ENCODE measurements at regions not wholly inside any gene's neighbourhood (a gene's known extent, or its start where the extent isn't known, plus 50 kb on each side); places are given as distances from the start of the nearest gene placed in this dataset.

DNA sequence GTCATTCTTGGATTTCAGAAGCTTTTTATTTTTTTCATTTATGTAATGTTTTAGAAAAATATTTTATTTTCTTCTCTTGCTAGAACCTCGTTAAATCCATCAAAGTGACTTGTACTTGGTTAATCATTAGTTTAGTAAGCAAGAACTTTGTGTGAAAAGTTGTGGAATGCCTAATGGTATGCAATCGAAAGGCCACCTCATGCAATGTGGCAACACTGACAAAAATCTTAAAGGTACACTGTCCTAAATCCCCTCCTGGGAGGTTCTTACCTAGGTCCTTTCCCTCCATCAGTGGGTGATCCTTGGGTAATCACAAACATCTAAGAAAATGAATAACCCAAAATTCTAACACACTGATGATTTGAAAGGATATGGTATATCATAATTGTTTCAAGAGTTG is 304.2 kb downstream of the DNAH5 start:
- TF ChIP-seq, protein P1, sequence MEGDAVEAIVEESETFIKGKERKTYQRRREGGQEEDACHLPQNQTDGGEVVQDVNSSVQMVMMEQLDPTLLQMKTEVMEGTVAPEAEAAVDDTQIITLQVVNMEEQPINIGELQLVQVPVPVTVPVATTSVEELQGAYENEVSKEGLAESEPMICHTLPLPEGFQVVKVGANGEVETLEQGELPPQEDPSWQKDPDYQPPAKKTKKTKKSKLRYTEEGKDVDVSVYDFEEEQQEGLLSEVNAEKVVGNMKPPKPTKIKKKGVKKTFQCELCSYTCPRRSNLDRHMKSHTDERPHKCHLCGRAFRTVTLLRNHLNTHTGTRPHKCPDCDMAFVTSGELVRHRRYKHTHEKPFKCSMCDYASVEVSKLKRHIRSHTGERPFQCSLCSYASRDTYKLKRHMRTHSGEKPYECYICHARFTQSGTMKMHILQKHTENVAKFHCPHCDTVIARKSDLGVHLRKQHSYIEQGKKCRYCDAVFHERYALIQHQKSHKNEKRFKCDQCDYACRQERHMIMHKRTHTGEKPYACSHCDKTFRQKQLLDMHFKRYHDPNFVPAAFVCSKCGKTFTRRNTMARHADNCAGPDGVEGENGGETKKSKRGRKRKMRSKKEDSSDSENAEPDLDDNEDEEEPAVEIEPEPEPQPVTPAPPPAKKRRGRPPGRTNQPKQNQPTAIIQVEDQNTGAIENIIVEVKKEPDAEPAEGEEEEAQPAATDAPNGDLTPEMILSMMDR (conservative IDR thresholded peaks at IDR 0.05), result no peak
- no peak overlapping the region for H3K27ac ChIP-seq

DNA sequence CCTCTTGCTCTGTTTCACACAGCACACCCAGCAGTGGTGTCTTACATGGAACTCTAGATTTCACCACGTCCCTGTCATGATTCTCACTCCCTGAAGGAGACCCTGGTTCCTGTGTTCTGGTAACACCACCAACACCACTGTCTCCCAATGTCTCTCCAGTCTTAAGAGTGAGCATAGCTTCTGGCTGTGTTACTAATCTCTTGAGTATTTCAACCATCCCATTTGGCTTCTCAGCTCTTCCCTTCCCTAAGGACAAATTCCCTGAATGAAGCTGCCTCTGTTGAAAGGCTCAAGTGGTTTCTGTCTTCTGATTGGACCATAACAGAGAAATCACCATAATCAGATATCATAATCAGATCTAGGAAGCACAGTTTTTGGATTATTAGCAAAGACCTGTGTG is 311.8 kb downstream of the DNAH5 start:
- TF ChIP-seq, protein P1 (conservative IDR thresholded peaks at IDR 0.05), result no peak
- TF ChIP-seq ZFX (IDR thresholded peaks at IDR 0.05), result no peak
- no peak overlapping the region for H3K27ac ChIP-seq

DNA sequence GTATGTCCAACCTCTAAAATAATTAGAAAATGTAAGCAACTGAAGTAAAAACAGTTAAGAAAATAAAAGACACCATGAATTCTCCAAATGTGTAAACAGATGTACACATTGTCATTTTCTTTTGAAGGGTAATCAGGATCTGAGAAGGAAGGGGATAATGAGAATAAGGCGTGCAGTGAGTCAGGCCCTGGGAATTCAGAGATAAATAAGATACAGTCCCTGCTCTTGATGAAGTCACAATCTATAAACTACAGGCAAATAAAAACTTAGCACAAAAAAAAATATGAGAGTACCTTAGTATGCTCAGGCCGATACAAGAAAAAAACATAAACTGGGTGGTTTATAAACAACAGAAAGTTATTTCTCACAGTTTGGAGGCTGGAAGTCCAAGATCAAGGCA is 315.3 kb downstream of the DNAH5 start:
- TF ChIP-seq, protein P1 (conservative IDR thresholded peaks at IDR 0.05), result no peak
- no peak for TF ChIP-seq ZFX (IDR thresholded peaks at IDR 0.05)
- no peak overlapping the region for H3K27ac ChIP-seq

DNA sequence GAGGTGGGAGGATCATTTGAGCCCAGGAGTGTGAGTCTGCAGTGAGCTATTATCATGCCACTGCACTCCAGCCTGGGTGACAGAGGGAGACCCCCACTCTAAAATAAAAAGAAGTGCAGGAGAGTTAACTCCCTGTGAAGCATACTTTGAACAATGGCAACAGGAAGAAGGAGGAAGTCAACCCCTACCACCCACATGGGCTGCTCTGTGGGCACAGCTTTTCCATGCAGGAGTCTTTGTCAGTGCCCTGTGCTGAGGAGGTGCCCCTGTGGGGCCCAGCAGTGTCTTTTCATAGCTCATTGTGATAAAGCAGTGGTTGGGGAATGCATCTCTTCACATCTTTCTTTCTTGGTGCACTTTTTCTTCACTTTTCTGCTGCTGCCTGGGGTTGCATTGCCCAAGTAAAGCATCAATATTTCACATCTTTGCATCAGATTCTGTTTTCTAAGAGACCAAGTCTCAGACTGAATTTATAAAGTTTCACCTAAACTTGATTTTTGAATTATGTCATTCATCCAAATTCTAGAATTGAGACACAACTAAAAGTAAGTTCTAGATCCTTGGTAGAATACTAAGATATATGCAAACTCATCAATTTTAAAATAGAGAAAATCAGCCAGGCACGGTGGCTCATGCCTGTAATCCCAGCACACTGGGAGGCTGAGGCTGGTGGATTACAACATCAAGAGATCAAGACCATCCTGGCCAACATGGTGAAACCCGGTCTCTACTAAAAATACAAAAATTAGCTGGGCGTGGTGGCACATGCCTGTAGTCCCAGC is 316.6 kb downstream of the DNAH5 start:
- no peak overlapping the region for H3K27ac ChIP-seq
- TF ChIP-seq, protein P1 (conservative IDR thresholded peaks at IDR 0.05), result no peak
- TF ChIP-seq ZFX (IDR thresholded peaks at IDR 0.05), result no peak

DNA sequence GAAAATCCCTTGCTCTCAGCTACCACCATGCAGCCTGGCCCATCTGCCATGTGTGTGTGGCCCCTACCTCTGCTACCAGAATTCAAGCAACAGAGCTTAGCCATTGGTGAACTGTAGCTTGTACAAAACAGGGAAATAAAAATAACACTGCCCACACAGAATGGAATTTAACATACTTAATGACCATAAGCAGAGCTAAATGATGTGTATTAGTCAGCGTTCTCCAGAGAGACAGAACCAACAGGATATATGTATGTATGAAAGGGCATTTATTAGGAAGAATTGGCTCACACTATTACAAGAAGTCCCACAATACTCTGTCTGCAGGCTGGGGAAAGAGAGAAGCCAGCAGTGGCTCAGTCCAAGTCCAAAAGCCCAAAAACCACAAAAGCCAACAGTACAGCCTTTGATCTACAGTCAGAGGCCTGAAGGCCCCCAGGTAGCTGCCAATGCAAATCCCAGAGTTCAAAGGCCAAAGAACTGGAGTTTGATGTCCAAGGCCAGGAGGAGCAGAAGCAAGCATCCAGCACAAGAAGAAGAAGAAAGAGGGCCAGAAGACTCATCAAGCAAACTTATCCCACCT is 318.8 kb downstream of the DNAH5 start:
- no peak overlapping the region for H3K27ac ChIP-seq
- no peak for TF ChIP-seq ZFX (IDR thresholded peaks at IDR 0.05)
- TF ChIP-seq, protein P1 (conservative IDR thresholded peaks at IDR 0.05), result no peak

DNA sequence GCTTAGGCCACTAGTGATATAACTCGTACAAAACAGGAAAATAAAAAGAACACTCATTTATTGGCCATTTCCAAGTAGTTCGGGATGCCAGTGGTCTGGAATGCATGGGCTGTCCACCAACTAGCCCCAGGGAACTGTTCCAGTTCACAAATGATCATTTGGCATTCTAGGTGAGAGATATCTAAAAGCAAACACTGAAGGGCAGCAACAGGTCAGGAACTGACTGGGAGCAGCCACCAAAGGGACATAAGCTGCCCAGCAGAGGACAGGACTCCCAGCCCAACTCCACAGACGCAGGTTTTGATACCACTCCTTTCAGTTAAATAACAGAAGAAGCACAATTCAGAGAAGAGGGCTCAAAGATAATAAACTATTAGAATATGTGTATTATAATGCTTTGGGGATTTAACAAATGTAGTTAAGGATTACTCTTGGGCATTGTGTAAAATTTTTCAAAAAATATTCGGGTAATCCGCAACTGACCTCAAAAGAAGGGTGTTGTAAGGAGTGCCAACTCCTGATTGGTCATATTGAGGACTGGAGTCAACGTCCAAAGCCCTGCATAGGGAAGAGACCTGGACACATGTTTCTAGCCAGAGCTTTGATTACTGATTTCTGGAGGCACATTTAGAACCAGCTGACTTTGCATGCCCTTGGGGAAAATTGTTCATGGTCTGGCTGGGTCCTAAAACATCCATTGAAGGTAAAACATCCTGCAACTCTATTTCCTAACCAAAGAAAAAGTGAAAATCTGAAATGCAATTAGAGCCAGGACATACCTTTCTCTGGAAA is 320.0 kb downstream of the DNAH5 start:
- no peak overlapping the region for H3K27ac ChIP-seq
- TF ChIP-seq, protein P1 (conservative IDR thresholded peaks at IDR 0.05), result no peak
- no peak for TF ChIP-seq ZFX (IDR thresholded peaks at IDR 0.05)

DNA sequence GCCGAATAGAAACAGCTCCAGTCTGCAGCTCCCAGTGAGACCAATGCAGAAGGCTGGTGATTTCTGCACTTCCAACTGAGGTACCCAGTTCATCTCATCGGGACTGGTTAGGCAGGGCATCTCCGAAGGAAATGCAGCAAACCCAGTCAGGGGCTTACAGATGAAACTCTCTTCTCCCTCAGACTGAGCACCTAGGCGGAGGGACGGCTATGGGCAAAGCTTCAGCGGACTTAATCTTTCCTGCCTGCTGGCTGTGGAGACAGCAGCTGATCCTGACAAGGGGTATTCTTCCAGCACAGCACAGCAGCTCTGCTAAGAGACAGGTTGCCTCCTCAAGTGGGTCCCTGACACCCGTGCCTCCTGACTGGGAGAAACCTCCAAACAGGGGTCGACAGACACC is 330.9 kb downstream of the DNAH5 start:
- H3K27ac ChIP-seq, result peak overlapping the region; percentile 19
- no peak for TF ChIP-seq ZFX (IDR thresholded peaks at IDR 0.05)
- TF ChIP-seq, protein P1 (conservative IDR thresholded peaks at IDR 0.05), result no peak
